ENCODE measurements at regions not wholly inside any gene's neighbourhood (a gene's known extent, or its start where the extent isn't known, plus 50 kb on each side); places are given as distances from the start of the nearest gene placed in this dataset.
"Not testable (repeated sequence)": the region's sequence is repeated elsewhere in the genome, so short reads cannot be mapped to it uniquely, and the experiment has no call there.

GRCh38 chr12:67070307-67070600 lies 198.9 kb upstream of the CAND1 start:
- H3K27me3 ChIP-seq (ENCODE audit: control insufficient read depth in 2 of 2, insufficient read depth in 1 of 2, low read length in 1 of 2): peaks cover 29 to 51% of the 10 kb centered on the region in 2 donors
- peaks cover 0 to 11% of the 10 kb centered on the region in 2 donors for H3K4me1 ChIP-seq (ENCODE audit: control insufficient read depth in 2 of 2, insufficient read depth in 2 of 2, low read length in 2 of 2)
- DNase-seq (ENCODE audit: low read depth in 6 of 9, low spot score in 9 of 9): no peak
- H3K4me3 ChIP-seq (ENCODE audit: low read length in 2 of 2): no peak overlapping the region
- WGBS: 80% methylated on average over 6 of the region's 6 CpGs
- no peaks in the 10 kb centered on the region for H3K9me3 ChIP-seq (ENCODE audit: control insufficient read depth in 2 of 2, insufficient read depth in 1 of 2, low read length in 1 of 2)
- H3K27ac ChIP-seq (ENCODE audit: low read depth in 1 of 2, low read length in 1 of 2): no peak overlapping the region
- H3K36me3 ChIP-seq (ENCODE audit: control insufficient read depth in 2 of 2, insufficient read depth in 2 of 2, low read length in 1 of 2): no peaks in the 10 kb centered on the region

DNA sequence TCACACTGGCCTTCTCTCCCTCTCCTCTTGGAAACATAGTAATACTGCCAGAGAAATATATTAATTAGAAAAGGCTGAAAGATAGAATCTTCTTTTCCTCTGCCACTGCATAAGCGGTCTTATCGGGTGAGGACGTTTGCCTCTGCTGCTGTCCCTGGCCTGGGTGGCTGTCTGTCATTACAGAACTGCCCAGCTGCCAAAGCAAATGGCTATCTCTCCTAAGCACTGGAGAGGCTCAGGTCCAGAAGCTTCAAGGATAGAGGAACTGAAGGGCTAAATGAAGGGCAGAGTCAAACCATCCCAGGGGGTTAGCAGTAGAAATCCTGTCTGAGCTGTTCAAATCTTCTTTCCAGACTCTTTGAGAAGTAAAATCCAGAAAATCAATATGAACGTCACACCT lies 198.6 kb upstream of the CAND1 start:
- no peak overlapping the region for H3K27ac ChIP-seq (ENCODE audit: low read depth in 1 of 2, low read length in 1 of 2)
- no peak for DNase-seq (ENCODE audit: low read depth in 6 of 9, low spot score in 9 of 9)
- H3K4me1 ChIP-seq (ENCODE audit: control insufficient read depth in 2 of 2, insufficient read depth in 2 of 2, low read length in 2 of 2): peaks cover 0 to 11% of the 10 kb centered on the region in 2 donors
- no peaks in the 10 kb centered on the region for H3K9me3 ChIP-seq (ENCODE audit: control insufficient read depth in 2 of 2, insufficient read depth in 1 of 2, low read length in 1 of 2)
- H3K36me3 ChIP-seq (ENCODE audit: control insufficient read depth in 2 of 2, insufficient read depth in 2 of 2, low read length in 1 of 2): no peaks in the 10 kb centered on the region
- peaks cover 31 to 51% of the 10 kb centered on the region in 2 donors for H3K27me3 ChIP-seq (ENCODE audit: control insufficient read depth in 2 of 2, insufficient read depth in 1 of 2, low read length in 1 of 2)
- 96% methylated on average over 4 of the region's 4 CpGs for WGBS
- H3K4me3 ChIP-seq (ENCODE audit: low read length in 2 of 2): no peak overlapping the region

DNA sequence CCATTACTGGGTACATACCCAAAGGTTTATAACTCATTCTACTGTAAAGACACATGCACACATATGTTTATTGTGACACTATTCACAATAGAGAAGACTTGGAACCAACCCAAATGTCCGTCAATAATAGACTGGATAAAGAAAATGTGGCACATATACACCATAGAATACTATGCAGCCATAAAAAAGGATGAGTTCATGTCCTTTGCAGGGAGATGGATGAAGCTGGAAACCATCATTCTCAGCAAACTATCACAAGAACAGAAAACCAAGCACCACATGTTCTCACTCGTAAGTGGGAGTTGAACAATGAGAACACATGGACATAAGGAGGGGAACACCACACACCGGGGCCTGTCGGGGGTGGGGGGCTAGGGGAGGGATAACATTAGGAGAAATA lies 196.9 kb upstream of the CAND1 start:
- not testable (repeated sequence) for H3K27ac ChIP-seq (ENCODE audit: low read depth in 1 of 2, low read length in 1 of 2); H3K9me3 ChIP-seq (ENCODE audit: control insufficient read depth in 2 of 2, insufficient read depth in 1 of 2, low read length in 1 of 2); H3K4me3 ChIP-seq (ENCODE audit: low read length in 2 of 2); H3K36me3 ChIP-seq (ENCODE audit: control insufficient read depth in 2 of 2, insufficient read depth in 2 of 2, low read length in 1 of 2); DNase-seq (ENCODE audit: low read depth in 6 of 9, low spot score in 9 of 9)
- Histone ChIP-seq H3K27me3 (ENCODE audit: control insufficient read depth in 2 of 2, insufficient read depth in 1 of 2, low read length in 1 of 2) (peaks cover 29 to 41% of the 10 kb centered on the region in 2 donors), H3K4me1 (ENCODE audit: control insufficient read depth in 2 of 2, insufficient read depth in 2 of 2, low read length in 2 of 2) (peaks cover 0 to 11% of the 10 kb centered on the region in 2 donors)
- 91% methylated on average over 4 of the region's 4 CpGs for WGBS

DNA sequence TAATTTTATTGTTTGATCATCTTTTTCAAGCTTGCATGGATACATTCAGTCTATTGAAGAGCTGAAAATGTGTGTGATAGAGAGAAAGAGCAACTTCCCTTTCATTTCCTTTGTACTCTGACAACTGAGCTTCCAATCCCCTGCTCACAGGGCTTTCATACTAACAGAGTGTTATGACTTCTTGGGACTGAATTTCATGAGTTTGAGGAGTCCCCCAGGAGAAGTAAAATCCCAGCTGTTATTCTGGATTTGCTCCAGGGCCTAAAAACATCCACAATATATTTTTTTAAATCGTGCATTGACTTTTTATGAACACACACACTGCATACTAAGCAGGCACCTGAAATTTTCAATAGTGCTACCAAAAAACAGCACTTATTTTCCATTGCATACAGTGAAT lies 195.8 kb upstream of the CAND1 start:
- no peak for DNase-seq (ENCODE audit: low read depth in 6 of 9, low spot score in 9 of 9)

DNA sequence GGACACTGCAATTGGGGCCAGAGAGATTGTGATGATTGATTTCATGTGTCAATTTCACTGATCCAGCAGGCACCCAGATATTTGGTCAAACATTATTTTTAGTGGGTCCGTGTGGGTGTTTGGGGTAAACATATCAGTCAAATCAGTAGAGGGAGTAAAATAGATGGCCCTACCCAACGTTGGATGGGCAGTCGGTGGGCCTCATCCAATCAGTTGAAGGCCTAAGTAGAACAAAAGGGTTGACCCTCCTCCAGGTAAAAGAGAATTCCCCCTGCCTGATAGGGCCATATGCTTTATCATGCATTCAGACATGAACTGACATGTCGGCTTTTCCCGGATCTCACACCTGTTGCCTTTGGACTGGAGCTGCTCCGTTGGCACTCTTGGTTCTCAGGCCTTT lies 195.1 kb upstream of the CAND1 start:
- 96% methylated on average over 6 of the region's 6 CpGs for WGBS
- DNase-seq (ENCODE audit: low read depth in 6 of 9, low spot score in 9 of 9): no peak
- no peaks in the 10 kb centered on the region for H3K9me3 ChIP-seq (ENCODE audit: control insufficient read depth in 2 of 2, insufficient read depth in 1 of 2, low read length in 1 of 2)
- H3K4me1 ChIP-seq (ENCODE audit: control insufficient read depth in 2 of 2, insufficient read depth in 2 of 2, low read length in 2 of 2): peaks cover 0 to 5% of the 10 kb centered on the region in 2 donors
- no peaks in the 10 kb centered on the region for H3K36me3 ChIP-seq (ENCODE audit: control insufficient read depth in 2 of 2, insufficient read depth in 2 of 2, low read length in 1 of 2)
- H3K4me3 ChIP-seq (ENCODE audit: low read length in 2 of 2): no peak overlapping the region
- peaks cover 17 to 23% of the 10 kb centered on the region in 2 donors for H3K27me3 ChIP-seq (ENCODE audit: control insufficient read depth in 2 of 2, insufficient read depth in 1 of 2, low read length in 1 of 2)
- H3K27ac ChIP-seq (ENCODE audit: low read depth in 1 of 2, low read length in 1 of 2): no peak overlapping the region

More for the DNA sequence above, 195.8 kb upstream of the CAND1 start:
- H3K27ac ChIP-seq (ENCODE audit: low read depth in 1 of 2, low read length in 1 of 2): no peak overlapping the region
- no peak overlapping the region for H3K4me3 ChIP-seq (ENCODE audit: low read length in 2 of 2)
- peaks cover 23 to 31% of the 10 kb centered on the region in 2 donors for H3K27me3 ChIP-seq (ENCODE audit: control insufficient read depth in 2 of 2, insufficient read depth in 1 of 2, low read length in 1 of 2)
- H3K9me3 ChIP-seq (ENCODE audit: control insufficient read depth in 2 of 2, insufficient read depth in 1 of 2, low read length in 1 of 2): no peaks in the 10 kb centered on the region
- peaks cover 0 to 7% of the 10 kb centered on the region in 2 donors for H3K4me1 ChIP-seq (ENCODE audit: control insufficient read depth in 2 of 2, insufficient read depth in 2 of 2, low read length in 2 of 2)
- WGBS: 85% methylated on average over 1 of the region's 1 CpG
- no peaks in the 10 kb centered on the region for H3K36me3 ChIP-seq (ENCODE audit: control insufficient read depth in 2 of 2, insufficient read depth in 2 of 2, low read length in 1 of 2)

- Histone ChIP-seq H3K36me3 (ENCODE audit: control insufficient read depth in 2 of 2, insufficient read depth in 2 of 2, low read length in 1 of 2) (no peaks in the 10 kb centered on the region), H3K4me3 (ENCODE audit: low read length in 2 of 2) (no peak overlapping the region), H3K9me3 (ENCODE audit: control insufficient read depth in 2 of 2, insufficient read depth in 1 of 2, low read length in 1 of 2) (no peaks in the 10 kb centered on the region), H3K27ac (ENCODE audit: low read depth in 1 of 2, low read length in 1 of 2) (no peak overlapping the region), H3K27me3 (ENCODE audit: control insufficient read depth in 2 of 2, insufficient read depth in 1 of 2, low read length in 1 of 2) (peaks cover 0 to 5% of the 10 kb centered on the region in 2 donors), H3K4me1 (ENCODE audit: control insufficient read depth in 2 of 2, insufficient read depth in 2 of 2, low read length in 2 of 2) (no peaks in the 10 kb centered on the region)
- WGBS: 95% methylated on average over 1 of the region's 1 CpG
- DNase-seq (ENCODE audit: low read depth in 6 of 9, low spot score in 9 of 9): no peak
Measured at GRCh38 chr12:67077617-67078016, 191.5 kb upstream of the CAND1 start.

- DNase-seq (ENCODE audit: low read depth in 6 of 9, low spot score in 9 of 9): no peak
- no peak overlapping the region for H3K27ac ChIP-seq (ENCODE audit: low read depth in 1 of 2, low read length in 1 of 2)
- H3K27me3 ChIP-seq (ENCODE audit: control insufficient read depth in 2 of 2, insufficient read depth in 1 of 2, low read length in 1 of 2): peaks cover 0 to 5% of the 10 kb centered on the region in 2 donors
- 95% methylated on average over 4 of the region's 4 CpGs for WGBS
- H3K4me3 ChIP-seq (ENCODE audit: low read length in 2 of 2): no peak overlapping the region
- H3K36me3 ChIP-seq (ENCODE audit: control insufficient read depth in 2 of 2, insufficient read depth in 2 of 2, low read length in 1 of 2): no peaks in the 10 kb centered on the region
- H3K9me3 ChIP-seq (ENCODE audit: control insufficient read depth in 2 of 2, insufficient read depth in 1 of 2, low read length in 1 of 2): no peaks in the 10 kb centered on the region
- no peaks in the 10 kb centered on the region for H3K4me1 ChIP-seq (ENCODE audit: control insufficient read depth in 2 of 2, insufficient read depth in 2 of 2, low read length in 2 of 2)
Measured at GRCh38 chr12:67078957-67079356, 190.2 kb upstream of the CAND1 start.

DNA sequence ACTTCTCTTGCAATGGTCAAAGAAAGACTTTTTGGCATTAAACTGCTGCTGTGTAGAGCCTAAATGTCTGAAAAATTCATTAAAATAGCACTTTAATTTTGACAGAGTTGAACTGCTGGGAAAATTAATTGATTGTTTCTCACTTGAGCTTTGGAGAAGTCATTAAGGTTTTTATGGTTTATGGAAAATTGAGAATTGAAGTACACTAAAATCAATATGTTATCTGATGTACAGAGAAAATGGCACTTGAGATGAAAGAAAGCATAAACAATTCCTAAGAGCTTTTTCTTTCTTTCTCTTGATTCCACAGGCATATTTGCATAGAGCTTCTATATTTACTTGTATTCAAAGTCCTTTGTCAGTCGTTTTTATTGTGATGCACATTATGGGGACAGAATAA lies 188.5 kb upstream of the CAND1 start:
- no peak overlapping the region for H3K4me3 ChIP-seq (ENCODE audit: low read length in 2 of 2)
- H3K4me1 ChIP-seq (ENCODE audit: control insufficient read depth in 2 of 2, insufficient read depth in 2 of 2, low read length in 2 of 2): no peaks in the 10 kb centered on the region
- no peaks in the 10 kb centered on the region for H3K27me3 ChIP-seq (ENCODE audit: control insufficient read depth in 2 of 2, insufficient read depth in 1 of 2, low read length in 1 of 2)
- no peak overlapping the region for H3K27ac ChIP-seq (ENCODE audit: low read depth in 1 of 2, low read length in 1 of 2)
- 74% methylated on average over 1 of the region's 1 CpG for WGBS
- no peak for DNase-seq (ENCODE audit: low read depth in 6 of 9, low spot score in 9 of 9)
- H3K9me3 ChIP-seq (ENCODE audit: control insufficient read depth in 2 of 2, insufficient read depth in 1 of 2, low read length in 1 of 2): no peaks in the 10 kb centered on the region
- H3K36me3 ChIP-seq (ENCODE audit: control insufficient read depth in 2 of 2, insufficient read depth in 2 of 2, low read length in 1 of 2): no peaks in the 10 kb centered on the region

DNA sequence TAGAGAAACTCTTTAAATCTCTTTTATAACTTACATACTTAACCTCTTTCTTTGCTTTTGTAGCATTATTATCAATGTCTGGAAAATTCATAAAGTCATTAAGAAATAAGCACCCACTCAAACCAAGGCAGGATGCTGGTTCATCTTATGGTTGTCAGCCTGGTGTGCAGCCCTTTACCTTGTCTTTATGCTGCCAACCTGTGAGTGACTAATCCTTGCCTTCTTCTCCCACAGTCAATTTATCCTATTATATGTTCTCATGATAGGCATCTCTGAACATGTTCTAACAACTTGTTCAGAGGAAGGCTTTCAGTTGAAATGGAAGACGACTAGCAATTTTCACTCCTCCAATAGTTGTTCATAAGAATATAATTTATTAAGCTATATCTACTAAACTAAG lies 186.9 kb upstream of the CAND1 start:
- DNase-seq (ENCODE audit: low read depth in 6 of 9, low spot score in 9 of 9): no peak
- no peaks in the 10 kb centered on the region for H3K9me3 ChIP-seq (ENCODE audit: control insufficient read depth in 2 of 2, insufficient read depth in 1 of 2, low read length in 1 of 2)
- H3K36me3 ChIP-seq (ENCODE audit: control insufficient read depth in 2 of 2, insufficient read depth in 2 of 2, low read length in 1 of 2): no peaks in the 10 kb centered on the region
- no peaks in the 10 kb centered on the region for H3K27me3 ChIP-seq (ENCODE audit: control insufficient read depth in 2 of 2, insufficient read depth in 1 of 2, low read length in 1 of 2)
- H3K27ac ChIP-seq (ENCODE audit: low read depth in 1 of 2, low read length in 1 of 2): no peak overlapping the region
- no peak overlapping the region for H3K4me3 ChIP-seq (ENCODE audit: low read length in 2 of 2)
- H3K4me1 ChIP-seq (ENCODE audit: control insufficient read depth in 2 of 2, insufficient read depth in 2 of 2, low read length in 2 of 2): no peaks in the 10 kb centered on the region
- WGBS: 44% methylated on average over 1 of the region's 1 CpG

GRCh38 chr12:67085699-67086098 lies 183.5 kb upstream of the CAND1 start:
- no peaks in the 10 kb centered on the region for H3K9me3 ChIP-seq (ENCODE audit: control insufficient read depth in 2 of 2, insufficient read depth in 1 of 2, low read length in 1 of 2)
- H3K27ac ChIP-seq (ENCODE audit: low read depth in 1 of 2, low read length in 1 of 2): no peak overlapping the region
- H3K36me3 ChIP-seq (ENCODE audit: control insufficient read depth in 2 of 2, insufficient read depth in 2 of 2, low read length in 1 of 2): no peaks in the 10 kb centered on the region
- whole genome bisulfite sequencing: 83% methylated on average over 2 of the region's 2 CpGs
- H3K27me3 ChIP-seq (ENCODE audit: control insufficient read depth in 2 of 2, insufficient read depth in 1 of 2, low read length in 1 of 2): no peaks in the 10 kb centered on the region
- no peak for DNase-seq (ENCODE audit: low read depth in 6 of 9, low spot score in 9 of 9)
- H3K4me1 ChIP-seq (ENCODE audit: control insufficient read depth in 2 of 2, insufficient read depth in 2 of 2, low read length in 2 of 2): no peaks in the 10 kb centered on the region
- H3K4me3 ChIP-seq (ENCODE audit: low read length in 2 of 2): no peak overlapping the region

All from thymus (tissue), 11 donors.